Fibroblast of villous mesenchyme (primary cell): ENCODE measurements at regions not wholly inside any gene's neighbourhood (a gene's known extent, or its start where the extent isn't known, plus 50 kb on each side); places are given as distances from the start of the nearest gene placed in this dataset.

Source experiments
- DNase-seq: peaks from one replicate; pipeline ENCODE4 v3.0.0-alpha.2; 2010; ENCODE audit warnings: low read depth
- H3K4me3 ChIP-seq: 2 replicates; pipeline ENCODE4 v1.5.1; 2011; ENCODE audit warnings: low read depth, mild to moderate bottlenecking, low read length
- CTCF ChIP-seq: IDR thresholded peaks from 2 replicates; pipeline ENCODE4 v1.5.1; 2012; ENCODE audit warnings: low read depth, mild to moderate bottlenecking, low read length; ENCODE audit not compliant: insufficient read depth

- H3K4me3 ChIP-seq, result no peak overlapping the region
- no peak for TF ChIP-seq CTCF
- DNase-seq, result no peak
Measured at GRCh38 chr3:102078854-102079808, 229.8 kb downstream of the NFKBIZ start.

- TF ChIP-seq CTCF, result no peak
- no peak for DNase-seq
- H3K4me3 ChIP-seq, result no peak overlapping the region
Measured at GRCh38 chr3:102079809-102080197, 230.5 kb downstream of the NFKBIZ start.

- TF ChIP-seq CTCF, result no peak
- no peak for DNase-seq
- H3K4me3 ChIP-seq, result no peak overlapping the region
Measured at GRCh38 chr3:102081572-102082289, 232.4 kb downstream of the NFKBIZ start.

- no peak for TF ChIP-seq CTCF
- DNase-seq, result no peak
- H3K4me3 ChIP-seq, result no peak overlapping the region
Measured at GRCh38 chr3:102083473-102083872, 234.2 kb downstream of the NFKBIZ start.

- peak; percentile 93 for DNase-seq
- TF ChIP-seq CTCF, result no peak
Measured at GRCh38 chr3:102084006-102084405, 234.7 kb downstream of the NFKBIZ start.

GRCh38 chr3:102084704-102085103 is 235.4 kb downstream of the NFKBIZ start:
- TF ChIP-seq CTCF, result no peak
- no peak overlapping the region for H3K4me3 ChIP-seq
- DNase-seq, result no peak

More at GRCh38 chr3:102084006-102084405, 234.7 kb downstream of the NFKBIZ start:
- H3K4me3 ChIP-seq, result no peak overlapping the region
